Adipocyte (in vitro differentiated cells): ENCODE measurements at regions not wholly inside any gene's neighbourhood (a gene's known extent, or its start where the extent isn't known, plus 50 kb on each side); places are given as distances from the start of the nearest gene placed in this dataset.
A peak's percentile ranks its signal among the peaks of the same experiment; 100 is the strongest.

Experiments used
- DNase-seq: peaks from one replicate; pipeline ENCODE4 v3.0.0-alpha.2; 2015; ENCODE audit warnings: low read depth
- H3K27me3 ChIP-seq: replicated peaks from 2 replicates; pipeline ENCODE4 v1.7.0; 2013; ENCODE audit warnings: mild to moderate bottlenecking, low read length, moderate library complexity; ENCODE audit not compliant: control insufficient read depth, insufficient read depth
- H3K36me3 ChIP-seq: 2 replicates; pipeline ENCODE4 v1.7.0; 2013; ENCODE audit warnings: low read length, mild to moderate bottlenecking, moderate library complexity; ENCODE audit not compliant: control insufficient read depth, insufficient read depth, severe bottlenecking
- H3K4me1 ChIP-seq: 2 replicates; pipeline ENCODE4 v1.7.0; 2013; ENCODE audit warnings: mild to moderate bottlenecking, low read length, moderate library complexity; ENCODE audit not compliant: control insufficient read depth, insufficient read depth
- H3K4me3 ChIP-seq: 2 replicates; pipeline ENCODE4 v1.7.0; 2013; ENCODE audit warnings: mild to moderate bottlenecking, low read length, moderate library complexity
- H3K9ac ChIP-seq: 2 replicates; pipeline ENCODE4 v1.7.0; 2013; ENCODE audit warnings: mild to moderate bottlenecking, low read length, moderate library complexity
- H3K9me3 ChIP-seq: 2 replicates; pipeline ENCODE4 v1.7.0; 2013; ENCODE audit warnings: mild to moderate bottlenecking, low read length, moderate library complexity; ENCODE audit not compliant: control insufficient read depth

DNA sequence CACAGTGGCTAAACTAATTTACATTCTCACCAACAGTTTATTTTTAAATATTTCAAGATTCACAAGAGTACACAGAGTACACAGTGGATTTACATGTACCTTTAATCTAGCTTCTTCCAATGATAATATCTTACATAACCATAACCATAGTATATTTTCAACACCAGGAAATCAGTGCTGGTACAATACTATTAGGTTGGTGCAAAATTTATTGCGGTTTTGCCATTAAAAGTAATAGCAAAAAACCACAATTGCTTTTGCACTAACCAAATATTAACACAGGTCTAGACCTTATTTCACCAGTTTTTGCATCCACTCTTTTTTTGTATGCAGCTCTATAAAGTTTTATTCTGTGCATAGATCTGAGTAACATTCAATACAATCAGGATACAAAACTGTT lies 163.0 kb downstream of the SCG2 start:
- Histone ChIP-seq H3K36me3 (no peaks in the 10 kb centered on the region), H3K4me1 (peaks cover 12% of the 10 kb centered on the region), H3K9ac (no peak overlapping the region), H3K4me3 (no peak overlapping the region), H3K27me3 (no peaks in the 10 kb centered on the region), H3K9me3 (no peaks in the 10 kb centered on the region)
- no peak for DNase-seq

GRCh38 chr2:223439786-223440185 lies 162.4 kb downstream of the SCG2 start:
- DNase-seq: no peak
- Histone ChIP-seq H3K9me3 (no peaks in the 10 kb centered on the region), H3K4me1 (peaks cover 12% of the 10 kb centered on the region), H3K36me3 (no peaks in the 10 kb centered on the region), H3K9ac (no peak overlapping the region), H3K4me3 (no peak overlapping the region), H3K27me3 (no peaks in the 10 kb centered on the region)

DNA sequence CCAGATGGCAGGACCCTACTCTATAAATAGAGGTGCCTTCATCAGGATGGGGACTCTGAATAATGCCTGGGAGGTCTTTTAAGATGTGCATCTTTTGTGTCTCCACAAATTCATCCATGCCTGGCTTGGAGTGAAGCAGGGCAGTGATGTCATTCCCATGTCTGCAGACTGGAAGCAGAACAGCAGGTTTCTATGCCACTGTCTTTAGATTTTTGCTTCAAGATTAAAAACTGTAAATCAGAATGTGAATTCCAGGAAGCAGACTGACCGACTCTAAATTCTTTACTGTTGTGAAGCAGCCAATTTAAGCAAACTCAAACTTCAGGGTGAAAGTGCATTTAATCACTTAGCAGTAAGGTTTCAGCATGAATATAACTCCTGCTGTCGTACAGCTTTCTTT lies 159.3 kb downstream of the SCG2 start:
- Histone ChIP-seq H3K36me3 (no peaks in the 10 kb centered on the region), H3K4me3 (peak overlapping the region; percentile 17), H3K27me3 (no peaks in the 10 kb centered on the region), H3K9me3 (no peaks in the 10 kb centered on the region), H3K9ac (no peak overlapping the region), H3K4me1 (peaks cover 12% of the 10 kb centered on the region)
- peak; percentile 27 for DNase-seq

GRCh38 chr2:223450246-223450645 lies 151.9 kb downstream of the SCG2 start:
- peaks cover 34% of the 10 kb centered on the region for H3K9me3 ChIP-seq
- no peak overlapping the region for H3K9ac ChIP-seq
- no peaks in the 10 kb centered on the region for H3K4me1 ChIP-seq
- no peaks in the 10 kb centered on the region for H3K36me3 ChIP-seq
- H3K27me3 ChIP-seq: no peaks in the 10 kb centered on the region
- H3K4me3 ChIP-seq: no peak overlapping the region
- DNase-seq: no peak

DNA sequence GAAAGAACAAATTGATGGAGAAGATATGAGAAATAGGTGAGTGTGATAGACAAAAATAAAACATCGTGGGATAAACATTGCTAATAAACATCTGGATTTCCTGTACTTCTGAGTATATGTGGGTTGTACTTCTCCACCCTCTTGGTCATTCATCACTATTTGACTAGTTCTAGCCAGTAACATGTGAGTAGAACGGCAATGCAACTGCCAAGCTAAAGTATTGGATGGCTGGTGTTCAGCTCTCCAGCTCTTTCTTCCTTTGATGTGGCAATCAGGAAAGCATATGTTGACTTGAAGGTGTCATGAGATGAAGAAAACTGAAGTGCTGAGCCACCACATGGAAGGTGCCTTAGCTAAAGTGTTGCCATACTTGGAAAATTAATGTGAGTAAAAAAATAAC lies 144.9 kb downstream of the SCG2 start:
- Histone ChIP-seq H3K4me3 (no peak overlapping the region), H3K36me3 (no peaks in the 10 kb centered on the region), H3K4me1 (peaks cover 9% of the 10 kb centered on the region), H3K9ac (no peak overlapping the region), H3K9me3 (peaks cover 4% of the 10 kb centered on the region), H3K27me3 (no peaks in the 10 kb centered on the region)
- DNase-seq: no peak

DNA sequence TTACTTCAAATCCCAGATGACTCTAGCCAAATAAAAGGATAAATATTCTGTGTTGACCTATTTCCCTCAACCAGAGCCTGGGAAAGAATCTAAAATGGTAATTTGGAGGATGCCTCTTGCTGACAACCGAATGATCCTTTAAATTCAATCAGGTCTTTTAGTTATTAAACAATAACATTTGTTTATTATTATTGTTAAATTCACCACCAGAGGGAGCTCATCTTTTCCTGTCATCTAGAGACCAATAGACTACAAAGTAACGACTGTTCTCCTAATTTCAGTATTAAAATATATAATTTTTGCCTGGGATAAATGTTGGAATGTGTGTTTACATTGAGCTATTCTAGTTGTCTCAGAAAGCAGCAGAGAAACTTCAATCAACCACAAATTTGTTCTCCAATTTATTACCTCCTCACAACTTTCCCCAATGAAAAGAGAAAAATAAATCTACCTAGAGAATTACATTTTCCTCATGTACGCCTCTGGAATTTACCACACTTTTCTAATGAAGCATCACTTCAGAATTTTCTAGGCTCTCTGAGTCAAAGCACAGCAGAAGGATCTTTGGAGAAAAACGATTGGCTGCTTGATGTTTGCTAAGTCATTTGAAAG lies 142.7 kb downstream of the SCG2 start:
- H3K36me3 ChIP-seq: no peaks in the 10 kb centered on the region
- no peaks in the 10 kb centered on the region for H3K9me3 ChIP-seq
- H3K27me3 ChIP-seq: no peaks in the 10 kb centered on the region
- H3K4me1 ChIP-seq: peaks cover 9% of the 10 kb centered on the region
- H3K4me3 ChIP-seq: no peak overlapping the region
- H3K9ac ChIP-seq: no peak overlapping the region
- peak; percentile 74 for DNase-seq

DNA sequence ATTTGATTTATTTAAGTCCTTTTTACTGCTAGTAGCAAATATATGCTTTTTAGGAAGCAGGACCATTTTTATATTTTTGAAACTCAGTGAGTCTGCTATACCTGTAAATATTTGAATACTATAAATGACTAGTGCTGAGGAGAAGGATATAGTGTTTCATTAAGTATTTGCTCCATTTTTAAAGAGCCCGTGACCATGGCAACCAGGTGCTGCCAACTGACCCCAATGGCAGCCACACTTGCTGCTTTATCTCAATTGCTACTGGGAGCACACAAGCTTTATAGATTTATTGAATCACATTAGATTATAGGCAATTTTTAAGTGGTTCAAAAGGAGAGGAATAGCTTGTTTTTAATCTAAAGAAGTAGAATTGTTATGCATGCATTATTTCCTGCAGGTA lies 142.0 kb downstream of the SCG2 start:
- DNase-seq: no peak
- Histone ChIP-seq H3K4me1 (peaks cover 15% of the 10 kb centered on the region), H3K9me3 (no peaks in the 10 kb centered on the region), H3K27me3 (no peaks in the 10 kb centered on the region), H3K9ac (no peak overlapping the region), H3K4me3 (no peak overlapping the region), H3K36me3 (no peaks in the 10 kb centered on the region)

- no peaks in the 10 kb centered on the region for H3K36me3 ChIP-seq
- H3K4me1 ChIP-seq: peaks cover 19% of the 10 kb centered on the region
- no peak overlapping the region for H3K4me3 ChIP-seq
- H3K9ac ChIP-seq: peak overlapping the region; percentile 36
- H3K9me3 ChIP-seq: no peaks in the 10 kb centered on the region
- no peaks in the 10 kb centered on the region for H3K27me3 ChIP-seq
- DNase-seq: peak; percentile 74
Measured at GRCh38 chr2:223460774-223461211, 141.4 kb downstream of the SCG2 start.

DNA sequence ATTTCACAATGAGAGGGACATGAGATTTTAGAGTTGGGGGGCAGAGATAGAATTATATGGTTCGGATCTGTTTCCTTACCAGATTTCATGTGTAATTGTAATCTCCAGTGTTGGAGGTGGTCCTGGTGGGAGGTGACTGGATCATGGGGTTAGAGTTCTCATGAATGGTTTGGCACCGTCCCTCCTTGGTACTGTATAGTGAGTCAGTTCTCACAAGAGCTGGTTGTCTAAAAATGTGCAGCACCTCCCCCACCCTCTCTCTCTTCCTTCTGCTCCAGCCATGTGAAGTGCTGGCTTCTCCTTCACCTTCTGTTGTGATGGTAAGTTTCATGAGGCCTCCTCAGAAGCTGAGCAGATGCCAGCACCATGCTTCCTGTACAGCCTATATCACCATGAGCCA lies 138.1 kb downstream of the SCG2 start:
- H3K4me1 ChIP-seq: peaks cover 37% of the 10 kb centered on the region
- no peak for DNase-seq
- H3K36me3 ChIP-seq: no peaks in the 10 kb centered on the region
- H3K4me3 ChIP-seq: no peak overlapping the region
- no peaks in the 10 kb centered on the region for H3K27me3 ChIP-seq
- no peak overlapping the region for H3K9ac ChIP-seq
- no peaks in the 10 kb centered on the region for H3K9me3 ChIP-seq

GRCh38 chr2:223465793-223466192 lies 136.4 kb downstream of the SCG2 start:
- H3K9ac ChIP-seq: no peak overlapping the region
- peaks cover 40% of the 10 kb centered on the region for H3K4me1 ChIP-seq
- peak; percentile 98 for DNase-seq
- H3K9me3 ChIP-seq: no peaks in the 10 kb centered on the region
- no peaks in the 10 kb centered on the region for H3K36me3 ChIP-seq
- no peak overlapping the region for H3K4me3 ChIP-seq
- H3K27me3 ChIP-seq: no peaks in the 10 kb centered on the region

DNA sequence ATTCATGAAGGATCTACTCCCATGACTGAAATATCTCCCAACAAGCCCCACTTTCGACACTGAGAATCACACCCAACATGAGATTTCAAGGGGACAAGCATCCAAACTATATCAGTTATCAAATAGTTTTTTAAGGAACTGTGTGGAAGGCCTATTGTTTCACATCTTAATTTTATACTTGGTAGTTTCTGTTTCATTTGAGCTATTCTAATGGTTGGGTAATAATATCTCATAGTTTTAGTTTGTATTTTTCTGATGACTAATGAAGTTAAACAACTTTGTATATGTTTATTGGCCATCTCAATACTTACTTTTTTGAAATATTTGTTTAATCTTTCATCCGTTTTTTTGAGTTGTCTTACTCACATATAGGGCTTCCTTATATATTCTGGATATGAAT lies 135.0 kb downstream of the SCG2 start:
- H3K9me3 ChIP-seq: no peaks in the 10 kb centered on the region
- H3K27me3 ChIP-seq: no peaks in the 10 kb centered on the region
- no peaks in the 10 kb centered on the region for H3K36me3 ChIP-seq
- peak; percentile 21 for DNase-seq
- no peak overlapping the region for H3K9ac ChIP-seq
- H3K4me3 ChIP-seq: no peak overlapping the region
- H3K4me1 ChIP-seq: peaks cover 37% of the 10 kb centered on the region
